WTC11 (cell line): ENCODE measurements at regions not wholly inside any gene's neighbourhood (a gene's known extent, or its start where the extent isn't known, plus 50 kb on each side); places are given as distances from the start of the nearest gene placed in this dataset.

Source experiments
- TF ChIP-seq, protein P1 (sequence below): fragments of 200-600 bp; IDR thresholded peaks from 2 replicates; pipeline ENCODE4 v1.8.0; 2022; ENCODE audit warnings: antibody characterized with exemption
- TF ChIP-seq, protein P2 (sequence below): sonication (generic); formaldehyde crosslinking; IDR thresholded peaks from 2 replicates; pipeline ENCODE4 v1.8.0; 2022; ENCODE audit warnings: mild to moderate bottlenecking, missing genetic modification reagents

DNA sequence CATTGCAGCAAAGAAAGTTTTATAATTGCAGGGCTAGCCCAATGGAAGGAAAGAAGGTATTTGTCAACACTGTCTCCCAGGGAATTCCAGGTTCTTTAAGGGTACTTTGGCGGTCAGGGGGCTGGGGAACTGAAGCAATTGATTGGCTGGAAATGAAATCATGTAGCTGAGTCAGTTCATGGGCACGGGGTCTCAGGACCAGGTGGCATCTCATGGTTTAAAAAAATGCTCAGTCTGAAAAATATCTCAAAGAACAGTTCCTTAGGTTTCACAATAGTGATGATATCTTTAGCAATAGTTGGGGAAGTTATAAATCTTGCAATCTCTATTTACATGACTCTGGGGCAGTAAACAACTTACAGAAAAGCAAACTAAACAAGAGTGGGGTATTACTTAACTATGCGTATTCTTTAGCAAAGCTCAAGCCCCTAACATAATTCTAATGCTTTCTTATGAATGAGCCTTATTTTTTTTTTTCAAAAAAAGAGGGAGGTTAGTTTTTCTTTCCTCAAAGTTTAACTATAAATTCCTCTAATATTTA, 376.9 kb upstream of the NRG3 start:
- TF ChIP-seq, protein P1, sequence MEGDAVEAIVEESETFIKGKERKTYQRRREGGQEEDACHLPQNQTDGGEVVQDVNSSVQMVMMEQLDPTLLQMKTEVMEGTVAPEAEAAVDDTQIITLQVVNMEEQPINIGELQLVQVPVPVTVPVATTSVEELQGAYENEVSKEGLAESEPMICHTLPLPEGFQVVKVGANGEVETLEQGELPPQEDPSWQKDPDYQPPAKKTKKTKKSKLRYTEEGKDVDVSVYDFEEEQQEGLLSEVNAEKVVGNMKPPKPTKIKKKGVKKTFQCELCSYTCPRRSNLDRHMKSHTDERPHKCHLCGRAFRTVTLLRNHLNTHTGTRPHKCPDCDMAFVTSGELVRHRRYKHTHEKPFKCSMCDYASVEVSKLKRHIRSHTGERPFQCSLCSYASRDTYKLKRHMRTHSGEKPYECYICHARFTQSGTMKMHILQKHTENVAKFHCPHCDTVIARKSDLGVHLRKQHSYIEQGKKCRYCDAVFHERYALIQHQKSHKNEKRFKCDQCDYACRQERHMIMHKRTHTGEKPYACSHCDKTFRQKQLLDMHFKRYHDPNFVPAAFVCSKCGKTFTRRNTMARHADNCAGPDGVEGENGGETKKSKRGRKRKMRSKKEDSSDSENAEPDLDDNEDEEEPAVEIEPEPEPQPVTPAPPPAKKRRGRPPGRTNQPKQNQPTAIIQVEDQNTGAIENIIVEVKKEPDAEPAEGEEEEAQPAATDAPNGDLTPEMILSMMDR = no peak
- TF ChIP-seq, protein P2, sequence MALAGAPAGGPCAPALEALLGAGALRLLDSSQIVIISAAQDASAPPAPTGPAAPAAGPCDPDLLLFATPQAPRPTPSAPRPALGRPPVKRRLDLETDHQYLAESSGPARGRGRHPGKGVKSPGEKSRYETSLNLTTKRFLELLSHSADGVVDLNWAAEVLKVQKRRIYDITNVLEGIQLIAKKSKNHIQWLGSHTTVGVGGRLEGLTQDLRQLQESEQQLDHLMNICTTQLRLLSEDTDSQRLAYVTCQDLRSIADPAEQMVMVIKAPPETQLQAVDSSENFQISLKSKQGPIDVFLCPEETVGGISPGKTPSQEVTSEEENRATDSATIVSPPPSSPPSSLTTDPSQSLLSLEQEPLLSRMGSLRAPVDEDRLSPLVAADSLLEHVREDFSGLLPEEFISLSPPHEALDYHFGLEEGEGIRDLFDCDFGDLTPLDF (CRISPR knock-in tag) = no peak
